Neural cell (in vitro differentiated cells): ENCODE measurements at regions not wholly inside any gene's neighbourhood (a gene's known extent, or its start where the extent isn't known, plus 50 kb on each side); places are given as distances from the start of the nearest gene placed in this dataset.

ENCODE experiments used
- H2AFZ ChIP-seq: fragments of 200-600, 300-800 bp; sonication (generic), shearing (Covaris generic); 2 replicates; pipeline ENCODE4 v1.6.0; 2014; ENCODE audit warnings: low read depth, mild to moderate bottlenecking, antibody characterized with exemption, low read length, moderate library complexity
- H3F3A ChIP-seq: fragments of 200-600 bp; shearing (Covaris generic); 2 replicates; pipeline ENCODE4 v1.6.1; 2016; ENCODE audit warnings: mild to moderate bottlenecking, moderate library complexity, mixed read lengths, antibody characterized with exemption, low read length; ENCODE audit not compliant: insufficient read depth, poor library complexity, severe bottlenecking
- H3K27ac ChIP-seq: fragments of 200-600, 300-800 bp; sonication (generic), shearing (Covaris generic); 2 replicates; pipeline ENCODE4 v1.5.1; 2014; ENCODE audit warnings: mild to moderate bottlenecking, low read length, moderate library complexity
- H3K27me3 ChIP-seq: fragments of 300-800, 200-600 bp; sonication (generic), shearing (Covaris generic); 2 replicates; pipeline ENCODE4 v1.6.0; 2014; ENCODE audit warnings: mild to moderate bottlenecking, low read depth, low read length, moderate library complexity; ENCODE audit not compliant: insufficient read depth
- H3K36me3 ChIP-seq: fragments of 300-800, 200-600 bp; sonication (generic), shearing (Covaris generic); 2 replicates; pipeline ENCODE4 v1.5.1; 2014; ENCODE audit warnings: mild to moderate bottlenecking, antibody characterized with exemption, low read length, moderate library complexity; ENCODE audit not compliant: insufficient read depth
- H3K4me2 ChIP-seq: fragments of 300-800, 200-600 bp; sonication (generic), shearing (Covaris generic); 2 replicates; pipeline ENCODE4 v1.6.0; 2014; ENCODE audit warnings: mild to moderate bottlenecking, low read length
- H3K4me3 ChIP-seq: fragments of 300-800, 200-600 bp; sonication (generic), shearing (Covaris generic); 2 replicates; pipeline ENCODE4 v1.5.1; 2014; ENCODE audit warnings: mild to moderate bottlenecking, low read length, moderate library complexity
- H3K79me2 ChIP-seq: fragments of 200-600 bp; shearing (Covaris generic); replicated peaks from 2 replicates; pipeline ENCODE4 v1.6.0; 2014; ENCODE audit warnings: mild to moderate bottlenecking, low read length, moderate library complexity; ENCODE audit not compliant: insufficient read depth
- H3K9ac ChIP-seq: fragments of 300-800, 200-600 bp; sonication (generic), shearing (Covaris generic); 2 replicates; pipeline ENCODE4 v1.6.1; 2016; ENCODE audit warnings: mild to moderate bottlenecking, low read length, mixed read lengths
- H3K9me2 ChIP-seq: fragments of 200-600 bp; shearing (Covaris generic); 2 replicates; pipeline ENCODE4 v1.6.1; 2016; ENCODE audit warnings: mild to moderate bottlenecking, low read length, mixed read lengths; ENCODE audit not compliant: insufficient read depth
- H3K9me3 ChIP-seq: fragments of 200-600, 300-800 bp; sonication (generic), shearing (Covaris generic); 2 replicates; pipeline ENCODE4 v1.6.1; 2016; ENCODE audit warnings: mild to moderate bottlenecking, mixed run types, low read length, moderate library complexity, mixed read lengths
- H4K20me1 ChIP-seq: fragments of 200-600 bp; shearing (Covaris generic); 2 replicates; pipeline ENCODE4 v1.6.1; 2016; ENCODE audit warnings: mild to moderate bottlenecking, mixed run types; ENCODE audit not compliant: insufficient read depth
- EP300 ChIP-seq: fragments of 450-650 bp; conservative IDR thresholded peaks from 2 replicates; pipeline ENCODE4 v1.6.1; 2014; ENCODE audit warnings: antibody characterized with exemption, mild to moderate bottlenecking, moderate library complexity; ENCODE audit not compliant: poor library complexity, severe bottlenecking
- EZH2 ChIP-seq: fragments of 200-600, 300-800 bp; shearing (Covaris generic), sonication (generic); IDR thresholded peaks from 2 replicates; pipeline ENCODE4 v1.6.1; 2014; ENCODE audit warnings: antibody characterized with exemption, low read length, borderline replicate concordance, mild to moderate bottlenecking; ENCODE audit not compliant: insufficient read depth, poor library complexity, severe bottlenecking
- MXI1 ChIP-seq: fragments of 450-650 bp; conservative IDR thresholded peaks from 2 replicates; pipeline ENCODE4 v1.6.1; 2014; ENCODE audit warnings: antibody characterized with exemption, mild to moderate bottlenecking; ENCODE audit not compliant: poor library complexity, severe bottlenecking
- POLR2AphosphoS5 ChIP-seq: IDR thresholded peaks from 2 replicates; pipeline ENCODE4 v1.6.1; 2012
- RAD21 ChIP-seq: fragments of 450-650 bp; conservative IDR thresholded peaks from 2 replicates; pipeline ENCODE4 v1.6.1; 2014; ENCODE audit warnings: antibody characterized with exemption, mild to moderate bottlenecking, moderate library complexity
- SMC3 ChIP-seq: fragments of 450-650 bp; conservative IDR thresholded peaks from 2 replicates; pipeline ENCODE4 v1.6.1; 2014; ENCODE audit warnings: antibody characterized with exemption, mild to moderate bottlenecking, moderate library complexity; ENCODE audit not compliant: poor library complexity
- TAF1 ChIP-seq: IDR thresholded peaks from 2 replicates; pipeline ENCODE4 v1.6.1; 2012; ENCODE audit warnings: low read depth
- TF ChIP-seq, protein P1 (sequence below): IDR thresholded peaks from 2 replicates; pipeline ENCODE4 v1.6.1; 2012; ENCODE audit warnings: borderline replicate concordance
- TF ChIP-seq, protein P2 (sequence below): fragments of 450-650 bp; IDR thresholded peaks from 2 replicates; pipeline ENCODE4 v1.5.1; 2014; ENCODE audit warnings: antibody characterized with exemption, mild to moderate bottlenecking, moderate library complexity; ENCODE audit not compliant: poor library complexity, severe bottlenecking

DNA sequence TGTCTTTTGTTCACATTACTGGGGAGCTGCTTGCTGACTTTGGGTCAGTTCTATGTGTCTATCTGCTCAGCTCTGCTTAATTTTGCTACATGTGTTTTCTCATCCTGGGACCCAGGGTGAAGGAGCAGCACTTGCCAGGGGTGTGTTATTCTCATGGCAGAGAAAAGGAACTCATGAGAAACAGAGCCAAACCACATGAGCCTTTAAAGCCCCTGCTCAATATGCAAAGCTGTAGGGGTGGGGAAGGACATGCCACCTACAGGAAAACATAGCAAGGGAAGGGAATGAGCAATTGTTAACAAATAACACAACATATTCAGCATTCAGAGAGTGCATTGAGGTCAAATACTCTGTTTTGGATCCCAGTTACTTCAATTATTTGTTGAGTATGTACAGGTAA is 290.9 kb downstream of the CDK5RAP2 start:
- H3K4me2 ChIP-seq: no peak overlapping the region
- TF ChIP-seq EZH2: no peak
- no peak for TF ChIP-seq MXI1
- TF ChIP-seq, protein P1, sequence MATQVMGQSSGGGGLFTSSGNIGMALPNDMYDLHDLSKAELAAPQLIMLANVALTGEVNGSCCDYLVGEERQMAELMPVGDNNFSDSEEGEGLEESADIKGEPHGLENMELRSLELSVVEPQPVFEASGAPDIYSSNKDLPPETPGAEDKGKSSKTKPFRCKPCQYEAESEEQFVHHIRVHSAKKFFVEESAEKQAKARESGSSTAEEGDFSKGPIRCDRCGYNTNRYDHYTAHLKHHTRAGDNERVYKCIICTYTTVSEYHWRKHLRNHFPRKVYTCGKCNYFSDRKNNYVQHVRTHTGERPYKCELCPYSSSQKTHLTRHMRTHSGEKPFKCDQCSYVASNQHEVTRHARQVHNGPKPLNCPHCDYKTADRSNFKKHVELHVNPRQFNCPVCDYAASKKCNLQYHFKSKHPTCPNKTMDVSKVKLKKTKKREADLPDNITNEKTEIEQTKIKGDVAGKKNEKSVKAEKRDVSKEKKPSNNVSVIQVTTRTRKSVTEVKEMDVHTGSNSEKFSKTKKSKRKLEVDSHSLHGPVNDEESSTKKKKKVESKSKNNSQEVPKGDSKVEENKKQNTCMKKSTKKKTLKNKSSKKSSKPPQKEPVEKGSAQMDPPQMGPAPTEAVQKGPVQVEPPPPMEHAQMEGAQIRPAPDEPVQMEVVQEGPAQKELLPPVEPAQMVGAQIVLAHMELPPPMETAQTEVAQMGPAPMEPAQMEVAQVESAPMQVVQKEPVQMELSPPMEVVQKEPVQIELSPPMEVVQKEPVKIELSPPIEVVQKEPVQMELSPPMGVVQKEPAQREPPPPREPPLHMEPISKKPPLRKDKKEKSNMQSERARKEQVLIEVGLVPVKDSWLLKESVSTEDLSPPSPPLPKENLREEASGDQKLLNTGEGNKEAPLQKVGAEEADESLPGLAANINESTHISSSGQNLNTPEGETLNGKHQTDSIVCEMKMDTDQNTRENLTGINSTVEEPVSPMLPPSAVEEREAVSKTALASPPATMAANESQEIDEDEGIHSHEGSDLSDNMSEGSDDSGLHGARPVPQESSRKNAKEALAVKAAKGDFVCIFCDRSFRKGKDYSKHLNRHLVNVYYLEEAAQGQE: no peak
- TF ChIP-seq POLR2AphosphoS5: no peak
- TF ChIP-seq SMC3: no peak
- TF ChIP-seq TAF1: no peak
- TF ChIP-seq, protein P2, sequence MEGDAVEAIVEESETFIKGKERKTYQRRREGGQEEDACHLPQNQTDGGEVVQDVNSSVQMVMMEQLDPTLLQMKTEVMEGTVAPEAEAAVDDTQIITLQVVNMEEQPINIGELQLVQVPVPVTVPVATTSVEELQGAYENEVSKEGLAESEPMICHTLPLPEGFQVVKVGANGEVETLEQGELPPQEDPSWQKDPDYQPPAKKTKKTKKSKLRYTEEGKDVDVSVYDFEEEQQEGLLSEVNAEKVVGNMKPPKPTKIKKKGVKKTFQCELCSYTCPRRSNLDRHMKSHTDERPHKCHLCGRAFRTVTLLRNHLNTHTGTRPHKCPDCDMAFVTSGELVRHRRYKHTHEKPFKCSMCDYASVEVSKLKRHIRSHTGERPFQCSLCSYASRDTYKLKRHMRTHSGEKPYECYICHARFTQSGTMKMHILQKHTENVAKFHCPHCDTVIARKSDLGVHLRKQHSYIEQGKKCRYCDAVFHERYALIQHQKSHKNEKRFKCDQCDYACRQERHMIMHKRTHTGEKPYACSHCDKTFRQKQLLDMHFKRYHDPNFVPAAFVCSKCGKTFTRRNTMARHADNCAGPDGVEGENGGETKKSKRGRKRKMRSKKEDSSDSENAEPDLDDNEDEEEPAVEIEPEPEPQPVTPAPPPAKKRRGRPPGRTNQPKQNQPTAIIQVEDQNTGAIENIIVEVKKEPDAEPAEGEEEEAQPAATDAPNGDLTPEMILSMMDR: no peak
- no peak for TF ChIP-seq RAD21
- no peak for TF ChIP-seq EP300
- no peak overlapping the region for H3K9ac ChIP-seq

DNA sequence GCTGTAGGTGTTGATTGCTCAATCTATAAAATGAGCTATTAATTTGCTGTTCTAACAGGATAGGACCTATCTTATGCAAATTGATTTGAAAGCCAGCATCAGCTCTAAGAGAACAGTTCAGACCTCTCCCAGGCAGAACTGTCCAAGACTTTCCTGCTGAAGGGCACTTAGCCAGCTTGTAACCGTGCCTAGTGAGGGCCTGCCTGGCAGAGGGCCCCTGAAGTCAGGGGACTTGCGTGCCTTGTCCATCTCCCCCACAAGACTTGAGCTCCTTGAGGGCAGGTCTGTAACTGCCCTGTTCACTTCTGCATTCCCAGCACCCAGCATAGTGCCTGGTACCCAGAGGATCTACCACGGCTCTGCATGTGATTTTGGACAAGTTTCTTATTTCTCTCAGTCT is 293.4 kb downstream of the CDK5RAP2 start:
- Histone ChIP-seq H3K27ac (no peak overlapping the region), H3K9me3 (no peaks in the 10 kb centered on the region), H3K9ac (no peak overlapping the region), H3F3A (no peaks in the 10 kb centered on the region), H4K20me1 (no peaks in the 10 kb centered on the region), H3K27me3 (no peaks in the 10 kb centered on the region), H3K9me2 (no peaks in the 10 kb centered on the region), H3K79me2 (no peaks in the 10 kb centered on the region), H3K4me2 (no peak overlapping the region), H3K4me3 (no peak overlapping the region), H2AFZ (no peak overlapping the region), H3K36me3 (no peaks in the 10 kb centered on the region)
- TF ChIP-seq SMC3 (no peak), EP300 (no peak), MXI1 (no peak), POLR2AphosphoS5 (no peak), TAF1 (no peak), RAD21 (no peak), EZH2 (no peak)
- TF ChIP-seq, protein P1: no peak

More for the DNA sequence above, 290.9 kb downstream of the CDK5RAP2 start:
- no peak overlapping the region for H3K27ac ChIP-seq
- no peaks in the 10 kb centered on the region for H3K27me3 ChIP-seq
- H3K4me3 ChIP-seq: no peak overlapping the region
- no peaks in the 10 kb centered on the region for H3K79me2 ChIP-seq
- no peaks in the 10 kb centered on the region for H3F3A ChIP-seq
- H2AFZ ChIP-seq: no peak overlapping the region
- no peaks in the 10 kb centered on the region for H3K36me3 ChIP-seq
- H3K9me3 ChIP-seq: no peaks in the 10 kb centered on the region
- H3K9me2 ChIP-seq: no peaks in the 10 kb centered on the region
- no peaks in the 10 kb centered on the region for H4K20me1 ChIP-seq
